ENCODE measurements at regions not wholly inside any gene's neighbourhood (a gene's known extent, or its start where the extent isn't known, plus 50 kb on each side); places are given as distances from the start of the nearest gene placed in this dataset.

DNA sequence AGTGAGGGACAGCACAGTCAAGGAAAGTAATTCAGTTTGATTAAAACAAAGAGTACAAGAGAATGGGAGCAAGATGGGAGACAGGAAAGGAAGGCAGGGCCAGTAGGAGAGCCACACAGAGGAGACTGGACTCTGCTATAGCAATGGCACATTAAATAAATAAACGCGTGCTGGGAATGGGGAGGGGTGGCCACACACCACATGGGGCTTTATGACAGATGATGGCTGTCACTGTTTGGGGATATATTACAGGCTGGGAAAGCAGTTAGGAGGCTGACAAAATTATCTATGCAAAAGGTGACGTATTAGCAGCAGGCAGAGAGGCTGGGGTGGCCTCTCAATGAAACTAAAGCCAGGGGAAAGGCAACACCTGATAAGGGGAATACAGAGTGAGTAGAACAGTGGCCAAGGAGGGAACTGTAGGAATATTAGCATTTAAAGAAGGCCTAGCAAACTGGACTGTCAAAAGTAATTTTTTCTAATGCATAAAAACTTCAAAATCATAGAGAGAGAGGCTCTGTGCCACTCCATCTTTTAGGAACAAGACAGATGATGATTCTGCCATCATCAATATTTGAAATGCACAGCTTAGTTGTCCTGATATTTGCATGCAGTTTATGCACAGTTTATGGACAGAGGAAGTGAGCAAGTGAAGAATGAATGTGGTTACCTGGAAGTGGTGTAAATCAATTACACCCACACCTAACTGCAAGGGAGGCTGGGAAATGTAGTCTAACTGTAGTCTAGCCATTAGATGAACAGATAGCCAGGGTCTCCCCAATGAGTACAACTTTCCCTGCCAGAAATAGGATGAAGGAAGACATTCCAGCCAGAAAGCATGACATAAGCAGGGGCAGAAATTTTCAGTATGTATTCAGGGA lies 346.5 kb downstream of the FOXO1 start:
- H3K27ac ChIP-seq (ENCODE audit: low read depth, low read length), result no peak overlapping the region
- H3K9me3 ChIP-seq (ENCODE audit: control insufficient read depth, insufficient read depth, low read length), result no peaks in the 10 kb centered on the region; the same call in 1 of the 2 replicates
- CTCF ChIA-PET, result no interaction called here
- POLR2A ChIA-PET, result no interaction called here
- H3K4me3 ChIP-seq (ENCODE audit: low read depth, low read length), result no peak overlapping the region
- no peak for DNase-seq (ENCODE audit: low read depth, low spot score)
- no peaks in the 10 kb centered on the region for H3K27me3 ChIP-seq (ENCODE audit: control insufficient read depth, insufficient read depth, low read length)
- TF ChIP-seq, protein P1, sequence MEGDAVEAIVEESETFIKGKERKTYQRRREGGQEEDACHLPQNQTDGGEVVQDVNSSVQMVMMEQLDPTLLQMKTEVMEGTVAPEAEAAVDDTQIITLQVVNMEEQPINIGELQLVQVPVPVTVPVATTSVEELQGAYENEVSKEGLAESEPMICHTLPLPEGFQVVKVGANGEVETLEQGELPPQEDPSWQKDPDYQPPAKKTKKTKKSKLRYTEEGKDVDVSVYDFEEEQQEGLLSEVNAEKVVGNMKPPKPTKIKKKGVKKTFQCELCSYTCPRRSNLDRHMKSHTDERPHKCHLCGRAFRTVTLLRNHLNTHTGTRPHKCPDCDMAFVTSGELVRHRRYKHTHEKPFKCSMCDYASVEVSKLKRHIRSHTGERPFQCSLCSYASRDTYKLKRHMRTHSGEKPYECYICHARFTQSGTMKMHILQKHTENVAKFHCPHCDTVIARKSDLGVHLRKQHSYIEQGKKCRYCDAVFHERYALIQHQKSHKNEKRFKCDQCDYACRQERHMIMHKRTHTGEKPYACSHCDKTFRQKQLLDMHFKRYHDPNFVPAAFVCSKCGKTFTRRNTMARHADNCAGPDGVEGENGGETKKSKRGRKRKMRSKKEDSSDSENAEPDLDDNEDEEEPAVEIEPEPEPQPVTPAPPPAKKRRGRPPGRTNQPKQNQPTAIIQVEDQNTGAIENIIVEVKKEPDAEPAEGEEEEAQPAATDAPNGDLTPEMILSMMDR (IDR thresholded peaks at IDR 0.05; ENCODE audit: low read depth, low read length), result no peak

DNA sequence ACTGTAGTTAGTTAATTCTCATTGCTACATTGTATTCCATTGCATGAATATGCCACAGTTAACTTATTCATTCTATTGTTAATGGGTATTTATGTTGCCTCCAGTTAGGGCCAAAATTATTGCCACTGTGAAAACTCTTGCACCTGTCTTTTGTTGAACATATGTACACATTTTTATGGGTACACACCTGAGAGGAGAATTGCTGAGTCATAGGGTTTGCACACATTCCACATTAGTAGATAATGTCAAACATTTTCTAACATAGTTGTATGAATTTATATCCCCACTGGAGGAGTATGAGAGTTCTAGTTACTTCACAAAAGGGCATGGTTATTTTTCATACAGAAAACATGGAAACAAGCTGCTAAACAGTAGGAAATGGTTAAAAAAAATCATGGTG lies 338.4 kb downstream of the FOXO1 start:
- CTCF ChIA-PET, result no interaction called here
- no peak for DNase-seq (ENCODE audit: low read depth, low spot score)
- no peak overlapping the region for H3K27ac ChIP-seq (ENCODE audit: low read depth, low read length)
- TF ChIP-seq, protein P1 (IDR thresholded peaks at IDR 0.05; ENCODE audit: low read depth, low read length), result no peak
- H3K4me3 ChIP-seq (ENCODE audit: low read depth, low read length), result no peak overlapping the region
- no peaks in the 10 kb centered on the region for H3K9me3 ChIP-seq (ENCODE audit: control insufficient read depth, insufficient read depth, low read length)
- no peaks in the 10 kb centered on the region for H3K27me3 ChIP-seq (ENCODE audit: control insufficient read depth, insufficient read depth, low read length)
- POLR2A ChIA-PET, result no interaction called here

DNA sequence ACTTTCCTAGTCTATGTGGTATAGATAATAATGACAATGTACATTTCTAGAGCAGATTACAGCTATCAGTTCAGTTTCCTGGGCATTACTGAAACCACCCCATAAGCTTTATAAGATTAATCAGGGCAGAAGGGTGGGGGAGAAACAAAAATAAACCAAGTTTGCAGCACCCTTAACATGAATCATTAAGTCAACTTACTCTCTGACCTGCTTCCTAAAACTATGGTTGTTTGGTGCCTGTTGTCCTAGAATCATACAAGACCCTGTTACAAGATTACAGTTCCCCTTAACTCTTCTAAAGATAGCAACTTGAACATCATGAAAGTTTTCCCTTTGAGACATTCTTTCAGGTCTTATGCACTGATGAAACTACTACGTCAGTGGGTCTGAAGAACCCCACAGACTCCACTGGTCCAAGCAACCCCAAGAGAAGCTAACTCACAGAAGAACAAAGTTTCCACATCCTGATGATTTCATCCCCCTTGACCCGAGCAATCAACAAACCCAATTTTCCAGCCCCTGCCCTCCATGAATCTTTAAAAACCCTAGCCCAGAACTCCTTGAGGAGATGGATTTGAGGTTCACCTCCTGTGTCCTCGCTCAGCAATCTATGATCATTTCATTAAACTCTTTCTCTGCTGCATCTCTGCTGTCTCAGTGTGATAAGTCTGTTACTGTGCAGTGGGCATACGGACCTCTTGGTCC lies 336.5 kb downstream of the FOXO1 start:
- ChIA-PET CTCF (no interaction called here), POLR2A (no interaction called here)
- H3K9me3 ChIP-seq (ENCODE audit: control insufficient read depth, insufficient read depth, low read length), result no peaks in the 10 kb centered on the region
- DNase-seq (ENCODE audit: low read depth, low spot score), result no peak
- H3K27ac ChIP-seq (ENCODE audit: low read depth, low read length), result no peak overlapping the region
- TF ChIP-seq, protein P1 (IDR thresholded peaks at IDR 0.05; ENCODE audit: low read depth, low read length), result no peak
- H3K4me3 ChIP-seq (ENCODE audit: low read depth, low read length), result no peak overlapping the region
- H3K27me3 ChIP-seq (ENCODE audit: control insufficient read depth, insufficient read depth, low read length), result no peaks in the 10 kb centered on the region

DNA sequence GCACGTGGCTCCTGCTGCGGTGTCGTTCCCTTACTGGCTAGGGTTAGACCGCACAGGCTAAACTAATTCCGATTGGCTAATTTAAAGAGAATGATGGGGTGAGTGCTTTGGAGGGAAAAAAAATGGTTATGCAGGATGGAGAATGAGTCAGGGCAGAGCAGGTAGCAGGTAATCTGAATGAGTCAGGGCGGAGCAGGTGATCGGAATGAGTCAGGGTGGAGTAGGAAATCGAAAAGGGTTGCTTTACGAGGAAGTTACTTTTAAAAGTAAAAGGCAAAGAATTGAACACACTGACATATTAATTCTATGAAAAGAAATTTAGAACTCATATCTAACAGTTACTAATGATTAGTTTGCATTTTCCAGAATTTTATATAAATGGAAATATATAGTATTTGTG lies 335.5 kb downstream of the FOXO1 start:
- DNase-seq (ENCODE audit: low read depth, low spot score), result no peak
- Histone ChIP-seq H3K27me3 (ENCODE audit: control insufficient read depth, insufficient read depth, low read length) (no peaks in the 10 kb centered on the region), H3K27ac (ENCODE audit: low read depth, low read length) (no peak overlapping the region), H3K9me3 (ENCODE audit: control insufficient read depth, insufficient read depth, low read length) (no peaks in the 10 kb centered on the region), H3K4me3 (ENCODE audit: low read depth, low read length) (no peak overlapping the region)
- TF ChIP-seq, protein P1 (IDR thresholded peaks at IDR 0.05; ENCODE audit: low read depth, low read length), result no peak
- CTCF ChIA-PET, result no interaction called here
- POLR2A ChIA-PET, result no interaction called here

DNA sequence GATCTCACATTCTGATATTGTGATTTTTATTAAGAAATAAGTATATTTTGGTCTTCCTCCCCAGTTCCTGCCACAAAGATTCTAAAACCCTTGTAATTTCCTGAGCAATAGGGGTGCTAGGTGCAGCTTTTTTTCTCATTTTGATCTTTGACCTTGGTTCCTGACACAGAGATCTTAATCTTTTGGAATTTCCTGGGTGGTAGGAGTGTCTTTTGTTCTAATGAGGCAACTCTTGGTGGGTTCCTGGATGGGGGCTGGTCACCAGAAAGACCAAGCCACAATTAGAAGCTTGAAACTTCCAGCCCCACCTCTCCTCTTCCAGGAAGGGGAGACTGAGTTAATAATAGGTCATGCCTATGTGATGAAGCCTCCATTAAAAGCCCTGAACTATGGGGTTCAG lies 334.6 kb downstream of the FOXO1 start:
- ChIA-PET POLR2A (no interaction called here), CTCF (no interaction called here)
- no peak for DNase-seq (ENCODE audit: low read depth, low spot score)
- Histone ChIP-seq H3K4me3 (ENCODE audit: low read depth, low read length) (no peak overlapping the region), H3K27me3 (ENCODE audit: control insufficient read depth, insufficient read depth, low read length) (no peaks in the 10 kb centered on the region), H3K27ac (ENCODE audit: low read depth, low read length) (no peak overlapping the region), H3K9me3 (ENCODE audit: control insufficient read depth, insufficient read depth, low read length) (no peaks in the 10 kb centered on the region)
- TF ChIP-seq, protein P1 (IDR thresholded peaks at IDR 0.05; ENCODE audit: low read depth, low read length), result no peak

Measured in AG04450 (cell line).